Esophagus muscularis mucosa (tissue), 4 donors: ENCODE measurements at regions not wholly inside any gene's neighbourhood (a gene's known extent, or its start where the extent isn't known, plus 50 kb on each side); places are given as distances from the start of the nearest gene placed in this dataset.

ENCODE experiments used
- DNase-seq: peaks from one replicate; pipeline ENCODE4 v3.0.0-alpha.2; 2017; ENCODE audit errors: extremely low spot score
- H3K27ac ChIP-seq, 4 donors: fragments of 200-600 bp; sonication (generic); replicated peaks in 1 of 4; 1 replicate in 3 of 4; 2 replicates in 1 of 4; pipeline ENCODE4 v1.5.1; 2016 to 2019; ENCODE audit warnings: mild to moderate bottlenecking in 1 of 4
- H3K27me3 ChIP-seq, 4 donors: fragments of 200-600 bp; sonication (generic); one replicate each; pipeline versions ENCODE4 v1.5.1 to v1.6.0; 2016 to 2019
- H3K36me3 ChIP-seq, 4 donors: fragments of 200-600 bp; sonication (generic); one replicate each; pipeline ENCODE4 v1.5.1; 2016 to 2019
- H3K4me1 ChIP-seq, 4 donors: fragments of 200-600 bp; sonication (generic); one replicate each; pipeline ENCODE4 v1.5.1; 2016 to 2019
- H3K4me3 ChIP-seq, 4 donors: fragments of 200-600 bp; sonication (generic); 1 replicate in 2 of 4; 2 replicates in 2 of 4; pipeline ENCODE4 v1.5.1; 2016 to 2019; ENCODE audit warnings: mild to moderate bottlenecking in 4 of 4, moderate library complexity in 1 of 4
- H3K9me3 ChIP-seq, 4 donors: fragments of 200-600 bp; sonication (generic); 1 replicate in 3 of 4; 2 replicates in 1 of 4; pipeline ENCODE4 v1.5.1; 2016 to 2019
- EP300 ChIP-seq: sonication (generic); formaldehyde crosslinking; IDR thresholded peaks from one replicate; pipeline ENCODE4 v1.6.1; 2017; ENCODE audit warnings: antibody characterized with exemption
- POLR2A ChIP-seq: fragments of 450-650 bp; IDR thresholded peaks from one replicate; pipeline ENCODE4 v1.6.1; 2017; ENCODE audit warnings: antibody characterized with exemption, moderate library complexity, mild to moderate bottlenecking, low read depth
- POLR2AphosphoS5 ChIP-seq, 2 donors: sonication (generic); formaldehyde crosslinking; IDR thresholded peaks; one replicate each; pipeline ENCODE4 v1.6.1; 2017; ENCODE audit warnings: antibody characterized with exemption in 2 of 2
- WGBS: methylation state at CpG from one replicate; pipeline ENCODE4 v1.1.5; 2018; 5-methylcytosine and 5-hydroxymethylcytosine counted together
- intact Hi-C: fragments of 100-400 bp; cut with DNase I; formaldehyde crosslinking; loops from one replicate; pipeline ENCODE4 v1.15.1; 2023
- TF ChIP-seq, protein P1 (sequence below), 3 experiments: fragments of 200-600 bp in 2 of 3; fragments of 450-650 bp in 1 of 3; sonication (generic) in 2 of 3; IDR thresholded peaks; one replicate each; pipeline ENCODE4 v1.5.1; 2017 to 2019; ENCODE audit warnings: antibody characterized with exemption in 3 of 3, mild to moderate bottlenecking in 2 of 3, moderate library complexity in 1 of 3

DNA sequence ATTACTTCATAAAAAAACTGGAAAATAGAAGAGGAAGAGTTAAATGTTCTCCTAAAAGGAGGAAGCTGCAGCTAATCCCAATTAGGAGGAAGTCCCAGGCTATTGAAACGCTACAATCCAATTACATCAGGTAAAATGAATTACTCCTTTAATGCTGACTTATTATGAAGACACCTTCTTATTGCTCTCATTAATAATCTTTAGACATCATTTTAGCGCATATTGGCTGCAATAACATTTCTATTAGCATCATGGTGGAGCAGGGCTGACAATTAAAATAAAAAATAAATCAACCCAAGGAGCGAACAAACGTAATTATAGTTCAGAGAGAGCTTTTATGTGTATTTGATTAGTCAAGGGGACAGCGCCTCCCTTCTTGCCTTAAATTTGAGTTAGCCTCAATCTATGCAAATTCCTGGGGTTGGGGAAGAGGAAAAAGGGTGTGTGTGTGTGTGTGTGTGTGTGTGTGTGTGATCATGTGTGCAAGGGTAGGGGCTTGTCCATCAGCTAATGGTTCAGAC lies 109.0 kb upstream of the IRX6 start:
- H3K27ac ChIP-seq, result no peak overlapping the region
- H3K36me3 ChIP-seq, result no peaks in the 10 kb centered on the region
- H3K4me3 ChIP-seq, result no peak overlapping the region
- DNase-seq, result no peak
- peaks cover 0 to 11% (median 0%) of the 10 kb centered on the region in 4 donors for H3K27me3 ChIP-seq
- H3K9me3 ChIP-seq, result no peaks in the 10 kb centered on the region
- TF ChIP-seq, protein P1, sequence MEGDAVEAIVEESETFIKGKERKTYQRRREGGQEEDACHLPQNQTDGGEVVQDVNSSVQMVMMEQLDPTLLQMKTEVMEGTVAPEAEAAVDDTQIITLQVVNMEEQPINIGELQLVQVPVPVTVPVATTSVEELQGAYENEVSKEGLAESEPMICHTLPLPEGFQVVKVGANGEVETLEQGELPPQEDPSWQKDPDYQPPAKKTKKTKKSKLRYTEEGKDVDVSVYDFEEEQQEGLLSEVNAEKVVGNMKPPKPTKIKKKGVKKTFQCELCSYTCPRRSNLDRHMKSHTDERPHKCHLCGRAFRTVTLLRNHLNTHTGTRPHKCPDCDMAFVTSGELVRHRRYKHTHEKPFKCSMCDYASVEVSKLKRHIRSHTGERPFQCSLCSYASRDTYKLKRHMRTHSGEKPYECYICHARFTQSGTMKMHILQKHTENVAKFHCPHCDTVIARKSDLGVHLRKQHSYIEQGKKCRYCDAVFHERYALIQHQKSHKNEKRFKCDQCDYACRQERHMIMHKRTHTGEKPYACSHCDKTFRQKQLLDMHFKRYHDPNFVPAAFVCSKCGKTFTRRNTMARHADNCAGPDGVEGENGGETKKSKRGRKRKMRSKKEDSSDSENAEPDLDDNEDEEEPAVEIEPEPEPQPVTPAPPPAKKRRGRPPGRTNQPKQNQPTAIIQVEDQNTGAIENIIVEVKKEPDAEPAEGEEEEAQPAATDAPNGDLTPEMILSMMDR (IDR thresholded peaks at IDR 0.05), result no peak
- TF ChIP-seq POLR2AphosphoS5 (IDR thresholded peaks at IDR 0.05), result no peak
- no peak for TF ChIP-seq POLR2A
- TF ChIP-seq EP300, result no peak
- intact Hi-C loops, result no loop called here
- WGBS, result 77% methylated on average over 5 of the region's 5 CpGs
- H3K4me1 ChIP-seq, result no peaks in the 10 kb centered on the region

DNA sequence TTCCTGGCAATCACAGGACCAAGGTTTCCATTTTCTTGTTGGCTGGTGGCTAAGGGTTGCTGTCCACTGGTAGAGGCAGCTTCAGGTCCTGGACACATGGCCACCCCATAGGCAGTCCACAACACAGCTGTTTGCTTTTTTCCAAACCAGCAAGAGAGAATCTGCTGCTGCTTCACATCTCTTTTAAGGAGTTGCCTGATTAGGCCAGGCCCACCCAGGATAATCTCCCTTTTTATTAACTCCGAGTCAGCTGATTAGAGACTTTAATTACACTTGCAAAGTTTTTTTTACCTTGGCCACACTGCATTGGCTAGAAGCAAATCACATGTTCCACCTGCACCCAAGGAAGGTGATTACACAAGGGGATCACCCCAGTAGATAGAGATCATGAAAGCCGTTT lies 106.6 kb upstream of the IRX6 start:
- Histone ChIP-seq H3K36me3 (no peaks in the 10 kb centered on the region), H3K27me3 (peaks cover 0 to 11% (median 0%) of the 10 kb centered on the region in 4 donors), H3K9me3 (no peaks in the 10 kb centered on the region), H3K4me3 (no peak overlapping the region), H3K4me1 (no peaks in the 10 kb centered on the region), H3K27ac (no peak overlapping the region)
- WGBS, result 38% methylated on average over 2 of the region's 2 CpGs
- DNase-seq, result no peak
- no peak for TF ChIP-seq POLR2A
- intact Hi-C loops, result no loop called here

DNA sequence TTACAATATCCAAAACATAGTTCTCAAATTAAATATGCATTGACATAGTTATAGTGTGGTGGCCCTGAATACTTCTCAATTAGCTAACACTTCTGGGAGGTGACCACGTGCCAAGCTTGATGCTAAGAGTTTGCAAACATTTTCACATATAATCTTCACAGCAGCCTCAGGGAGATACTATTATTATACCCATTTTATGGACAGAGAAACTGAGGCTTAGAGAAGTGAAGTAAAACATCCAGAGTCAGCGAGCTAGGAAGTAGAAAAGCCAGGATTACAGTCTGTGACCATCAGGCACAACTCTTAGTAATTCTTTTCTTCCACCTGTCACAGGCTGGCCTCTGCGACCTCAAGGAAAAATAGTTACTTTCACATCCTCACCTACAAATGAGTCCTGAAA lies 102.2 kb upstream of the IRX6 start:
- TF ChIP-seq, protein P1 (IDR thresholded peaks at IDR 0.05), result no peak
- no peak for TF ChIP-seq POLR2AphosphoS5 (IDR thresholded peaks at IDR 0.05)
- no peak for TF ChIP-seq EP300
- Histone ChIP-seq H3K27me3 (peaks cover 0 to 10% (median 0%) of the 10 kb centered on the region in 4 donors), H3K9me3 (peaks cover 0 to 9% (median 6%) of the 10 kb centered on the region in 4 donors), H3K36me3 (no peaks in the 10 kb centered on the region), H3K4me1 (no peaks in the 10 kb centered on the region), H3K27ac (no peak overlapping the region), H3K4me3 (no peak overlapping the region)
- no peak for DNase-seq
- 76% methylated on average over 3 of the region's 3 CpGs for WGBS
- intact Hi-C loops, result no loop called here

DNA sequence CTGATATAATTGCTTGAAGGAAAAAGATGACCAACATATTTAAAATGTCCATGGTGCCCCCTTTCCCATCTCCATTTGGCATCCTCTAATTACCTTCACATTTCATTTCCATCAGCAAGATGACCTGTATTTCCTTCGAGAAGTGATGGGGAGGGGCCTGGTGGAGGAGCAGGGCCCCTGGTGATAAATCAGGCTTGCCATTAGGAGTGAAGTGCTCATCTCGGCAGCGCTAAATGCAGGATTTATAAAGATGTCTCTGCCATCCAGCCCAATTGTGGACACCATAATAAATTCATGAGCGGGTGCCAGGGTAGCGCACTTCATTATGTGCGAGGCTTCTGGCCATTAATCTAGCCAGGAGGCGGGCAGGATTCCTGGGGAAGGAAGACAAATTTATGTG lies 101.5 kb upstream of the IRX6 start:
- H3K27me3 ChIP-seq, result peaks cover 0 to 10% (median 0%) of the 10 kb centered on the region in 4 donors
- H3K9me3 ChIP-seq, result peaks cover 0 to 13% (median 6%) of the 10 kb centered on the region in 4 donors
- no peaks in the 10 kb centered on the region for H3K36me3 ChIP-seq
- no peak overlapping the region for H3K27ac ChIP-seq
- no peak overlapping the region for H3K4me3 ChIP-seq
- intact Hi-C loops, result no loop called here
- H3K4me1 ChIP-seq, result no peaks in the 10 kb centered on the region
- TF ChIP-seq POLR2A, result no peak
- no peak for TF ChIP-seq EP300
- TF ChIP-seq POLR2AphosphoS5 (IDR thresholded peaks at IDR 0.05), result no peak
- TF ChIP-seq, protein P1 (IDR thresholded peaks at IDR 0.05), result no peak
- WGBS, result 64% methylated on average over 7 of the region's 7 CpGs
- peak; percentile 64 for DNase-seq

DNA sequence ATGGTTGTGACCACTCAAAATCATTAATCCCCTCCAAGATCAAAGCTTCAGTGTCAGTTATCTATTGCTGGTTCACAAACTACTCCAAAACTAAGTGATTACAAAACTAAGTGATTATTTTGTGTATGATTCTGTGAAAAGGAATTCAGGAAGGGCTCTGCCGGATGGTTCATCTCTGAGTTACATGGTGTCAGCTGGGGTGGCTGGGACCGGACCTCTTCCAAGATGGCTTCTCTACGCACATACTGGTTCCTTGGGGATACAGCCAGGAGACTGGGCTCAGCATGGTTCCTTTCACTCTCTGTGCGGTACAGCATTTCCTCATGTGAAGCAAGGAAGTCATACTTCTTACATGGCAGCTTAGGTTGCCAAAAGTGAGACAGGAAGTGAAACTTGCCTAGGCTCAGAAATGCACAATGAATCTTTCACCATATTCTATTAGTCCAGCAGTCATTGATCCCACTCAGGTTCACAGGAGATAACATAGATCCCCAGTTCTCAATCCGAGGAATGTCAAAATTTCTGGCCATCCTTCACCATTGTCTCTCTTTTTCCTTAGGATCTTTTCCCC lies 97.9 kb upstream of the IRX6 start:
- H3K9me3 ChIP-seq, result peaks cover 0 to 13% (median 6%) of the 10 kb centered on the region in 4 donors
- no peaks in the 10 kb centered on the region for H3K4me1 ChIP-seq
- intact Hi-C loops, result no loop called here
- H3K27me3 ChIP-seq, result peaks cover 0 to 7% (median 0%) of the 10 kb centered on the region in 4 donors
- no peak overlapping the region for H3K27ac ChIP-seq
- no peak overlapping the region for H3K4me3 ChIP-seq
- WGBS, result 66% methylated on average over 5 of the region's 5 CpGs
- H3K36me3 ChIP-seq, result no peaks in the 10 kb centered on the region
- DNase-seq, result peak; percentile 39
- TF ChIP-seq, protein P1 (IDR thresholded peaks at IDR 0.05), result no peak
- TF ChIP-seq EP300, result no peak
- no peak for TF ChIP-seq POLR2A
- no peak for TF ChIP-seq POLR2AphosphoS5 (IDR thresholded peaks at IDR 0.05)
